OCI-LY1 (cell line): ENCODE measurements at regions not wholly inside any gene's neighbourhood (a gene's known extent, or its start where the extent isn't known, plus 50 kb on each side); places are given as distances from the start of the nearest gene placed in this dataset.

ENCODE experiments used
- CTCF ChIP-seq: fragments of 200-600 bp; sonication (generic), shearing (Covaris generic); IDR thresholded peaks from 2 replicates; pipeline ENCODE4 v1.5.1; 2017; ENCODE audit warnings: mild to moderate bottlenecking, antibody characterized with exemption, low read length, moderate library complexity, mixed read lengths
- EZH2 ChIP-seq: fragments of 200-600 bp; sonication (generic), shearing (Covaris generic); IDR thresholded peaks from 2 replicates; pipeline ENCODE4 v1.8.0; 2017; ENCODE audit warnings: borderline replicate concordance, mixed run types, mild to moderate bottlenecking, antibody characterized with exemption, low read length, moderate library complexity, mixed read lengths

- TF ChIP-seq CTCF (no peak), EZH2 (no peak)
Observed at GRCh38 chr5:18003784-18004183, 369.5 kb downstream of the TAF11L14 start.
